GM18505 (cell line): ENCODE measurements at regions not wholly inside any gene's neighbourhood (a gene's known extent, or its start where the extent isn't known, plus 50 kb on each side); places are given as distances from the start of the nearest gene placed in this dataset.

ENCODE experiments used
- ATAC-seq: cut with Tn5 transposase; IDR thresholded peaks from one replicate; pipeline ENCODE4 v1.9.1; 2021; ENCODE audit not compliant: unreplicated experiment
- POLR2A ChIP-seq: IDR thresholded peaks from 4 replicates; pipeline ENCODE4 v1.6.1; 2011; ENCODE audit warnings: borderline replicate concordance; ENCODE audit not compliant: insufficient read depth, insufficient read length; ENCODE audit errors: extremely low read depth

GRCh38 chr4:149136951-149137620 lies 678.6 kb downstream of the IQCM start:
- no peak for ATAC-seq
- TF ChIP-seq POLR2A, result no peak

- no peak for ATAC-seq
- no peak for TF ChIP-seq POLR2A
Observed at GRCh38 chr4:149135062-149135461, 680.6 kb downstream of the IQCM start.

- TF ChIP-seq POLR2A, result no peak
- ATAC-seq, result no peak
Observed at GRCh38 chr4:149121023-149121404, 678.8 kb upstream of the NR3C2 start.

- no peak for TF ChIP-seq POLR2A
- ATAC-seq, result no peak
Observed at GRCh38 chr4:149120331-149121022, 678.3 kb upstream of the NR3C2 start.

- no peak for TF ChIP-seq POLR2A
- ATAC-seq, result no peak
Observed at GRCh38 chr4:149116806-149117205, 674.6 kb upstream of the NR3C2 start.

- TF ChIP-seq POLR2A, result no peak
- no peak for ATAC-seq
Observed at GRCh38 chr4:149113804-149114430, 671.7 kb upstream of the NR3C2 start.

- no peak for ATAC-seq
- no peak for TF ChIP-seq POLR2A
Observed at GRCh38 chr4:149112109-149112508, 669.9 kb upstream of the NR3C2 start.

- TF ChIP-seq POLR2A, result no peak
- ATAC-seq, result no peak
Observed at GRCh38 chr4:149110481-149110880, 668.3 kb upstream of the NR3C2 start.

- no peak for TF ChIP-seq POLR2A
Observed at GRCh38 chr4:149108626-149109025, 666.4 kb upstream of the NR3C2 start.

GRCh38 chr4:149102765-149103164 lies 660.6 kb upstream of the NR3C2 start:
- TF ChIP-seq POLR2A, result no peak
- ATAC-seq, result no peak

More at GRCh38 chr4:149108626-149109025, 666.4 kb upstream of the NR3C2 start:
- ATAC-seq, result no peak

GRCh38 chr4:149101649-149102048 lies 659.4 kb upstream of the NR3C2 start:
- TF ChIP-seq POLR2A, result no peak
- no peak for ATAC-seq

GRCh38 chr4:149095811-149096210 lies 653.6 kb upstream of the NR3C2 start:
- ATAC-seq, result no peak
- TF ChIP-seq POLR2A, result no peak

GRCh38 chr4:149095001-149095400 lies 652.8 kb upstream of the NR3C2 start:
- ATAC-seq, result no peak
- no peak for TF ChIP-seq POLR2A

GRCh38 chr4:149084144-149084543 lies 641.9 kb upstream of the NR3C2 start:
- no peak for TF ChIP-seq POLR2A
- no peak for ATAC-seq

GRCh38 chr4:149077181-149077580 lies 635.0 kb upstream of the NR3C2 start:
- no peak for ATAC-seq
- no peak for TF ChIP-seq POLR2A

GRCh38 chr4:149076401-149076800 lies 634.2 kb upstream of the NR3C2 start:
- TF ChIP-seq POLR2A, result no peak
- no peak for ATAC-seq
